PC-9 (cell line): ENCODE measurements at regions not wholly inside any gene's neighbourhood (a gene's known extent, or its start where the extent isn't known, plus 50 kb on each side); places are given as distances from the start of the nearest gene placed in this dataset.

Experiments used
- EZH2 ChIP-seq: fragments of 200-600 bp; sonication (generic); IDR thresholded peaks from 2 replicates; pipeline ENCODE4 v1.8.0; 2017; ENCODE audit warnings: antibody characterized with exemption, low read depth
- TF ChIP-seq, protein P1 (sequence below): fragments of 200-600 bp; sonication (generic); conservative IDR thresholded peaks from 2 replicates; pipeline ENCODE4 v1.6.1; 2017; ENCODE audit warnings: mixed run types, antibody characterized with exemption, mild to moderate bottlenecking, moderate library complexity

DNA sequence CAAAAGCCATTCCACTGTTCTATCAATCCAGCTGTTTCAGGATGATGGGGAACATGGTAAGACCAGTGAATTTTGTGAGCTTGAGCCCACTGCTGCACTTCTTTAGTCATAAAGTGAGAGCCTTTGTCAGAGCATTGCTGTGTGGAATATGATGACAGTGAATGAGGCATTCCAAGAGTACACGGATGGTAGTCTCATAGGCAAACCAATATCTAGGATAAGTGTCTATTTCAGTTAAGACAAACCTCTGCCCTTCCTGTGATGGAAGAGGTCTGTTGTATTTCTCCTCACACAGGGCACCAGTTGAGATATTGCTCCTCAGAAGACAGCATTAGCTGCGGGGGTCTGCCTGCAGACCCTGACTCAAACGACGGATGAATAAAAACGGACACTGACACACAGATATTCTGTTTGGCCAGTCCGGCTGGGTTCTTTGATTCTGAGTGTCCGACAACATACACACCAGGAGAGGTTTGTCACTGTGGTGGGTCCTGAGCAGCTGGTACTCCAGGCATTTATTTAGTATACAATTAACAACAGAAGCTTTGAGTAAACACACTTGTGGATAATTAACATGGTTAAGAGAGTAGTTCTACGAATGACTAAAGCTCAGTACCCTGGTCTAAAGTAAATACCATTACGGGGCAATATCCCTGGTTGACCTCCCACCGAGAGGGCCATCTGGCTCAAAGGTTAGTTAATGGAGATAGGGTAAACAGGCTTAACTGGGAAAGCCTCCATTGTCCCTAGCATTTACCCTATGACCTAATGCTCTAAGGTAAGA, 121.7 kb downstream of the ZNF280B start:
- TF ChIP-seq, protein P1, sequence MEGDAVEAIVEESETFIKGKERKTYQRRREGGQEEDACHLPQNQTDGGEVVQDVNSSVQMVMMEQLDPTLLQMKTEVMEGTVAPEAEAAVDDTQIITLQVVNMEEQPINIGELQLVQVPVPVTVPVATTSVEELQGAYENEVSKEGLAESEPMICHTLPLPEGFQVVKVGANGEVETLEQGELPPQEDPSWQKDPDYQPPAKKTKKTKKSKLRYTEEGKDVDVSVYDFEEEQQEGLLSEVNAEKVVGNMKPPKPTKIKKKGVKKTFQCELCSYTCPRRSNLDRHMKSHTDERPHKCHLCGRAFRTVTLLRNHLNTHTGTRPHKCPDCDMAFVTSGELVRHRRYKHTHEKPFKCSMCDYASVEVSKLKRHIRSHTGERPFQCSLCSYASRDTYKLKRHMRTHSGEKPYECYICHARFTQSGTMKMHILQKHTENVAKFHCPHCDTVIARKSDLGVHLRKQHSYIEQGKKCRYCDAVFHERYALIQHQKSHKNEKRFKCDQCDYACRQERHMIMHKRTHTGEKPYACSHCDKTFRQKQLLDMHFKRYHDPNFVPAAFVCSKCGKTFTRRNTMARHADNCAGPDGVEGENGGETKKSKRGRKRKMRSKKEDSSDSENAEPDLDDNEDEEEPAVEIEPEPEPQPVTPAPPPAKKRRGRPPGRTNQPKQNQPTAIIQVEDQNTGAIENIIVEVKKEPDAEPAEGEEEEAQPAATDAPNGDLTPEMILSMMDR: no peak
- TF ChIP-seq EZH2: no peak
